H1 (cell line): ENCODE measurements at regions not wholly inside any gene's neighbourhood (a gene's known extent, or its start where the extent isn't known, plus 50 kb on each side); places are given as distances from the start of the nearest gene placed in this dataset.

Source experiments
- E2F6 ChIP-seq: IDR thresholded peaks from 2 replicates; pipeline ENCODE4 v1.6.1; 2012; ENCODE audit warnings: inconsistent platforms

- TF ChIP-seq E2F6, result no peak
Measured at GRCh38 chr2:215238485-215239098, 73.3 kb upstream of the ATIC start (continued).
